Peyer's patch (tissue), 4 donors: ENCODE measurements at regions not wholly inside any gene's neighbourhood (a gene's known extent, or its start where the extent isn't known, plus 50 kb on each side); places are given as distances from the start of the nearest gene placed in this dataset.

Experiments used
- POLR2A ChIP-seq, 2 donors: fragments of 450-650 bp; IDR thresholded peaks; one replicate each; pipeline ENCODE4 v1.5.1; 2017; ENCODE audit warnings: antibody characterized with exemption in 2 of 2, mild to moderate bottlenecking in 2 of 2, moderate library complexity in 2 of 2
- TF ChIP-seq, protein P1 (sequence below), 6 experiments: fragments of 450-650 bp in 4 of 6; fragments of 200-600 bp in 2 of 6; sonication (generic) in 1 of 6; IDR thresholded peaks; one replicate each; pipeline ENCODE4 v1.5.1; 2017 to 2019; ENCODE audit warnings: antibody characterized with exemption in 6 of 6, mild to moderate bottlenecking in 3 of 6, moderate library complexity in 1 of 6

DNA sequence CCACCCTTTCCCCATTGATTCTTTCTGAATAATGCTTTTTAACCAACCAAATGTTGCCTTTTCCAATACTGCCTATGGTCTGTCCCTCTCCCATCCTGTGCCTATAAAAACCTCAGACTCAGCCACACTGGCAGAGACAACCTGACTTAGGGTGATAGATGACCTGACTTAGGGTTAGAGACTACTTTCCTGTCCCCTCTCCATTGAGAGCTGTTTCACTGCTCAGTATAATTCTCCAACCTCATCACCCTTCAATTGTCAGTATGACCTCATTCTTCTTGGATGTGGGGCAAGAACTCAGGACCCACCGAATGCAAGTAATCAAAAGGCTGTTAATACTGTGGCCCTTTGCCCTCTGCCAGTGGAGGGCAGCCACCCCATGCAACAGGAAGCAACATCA lies 182.3 kb upstream of the STK17B start:
- TF ChIP-seq, protein P1, sequence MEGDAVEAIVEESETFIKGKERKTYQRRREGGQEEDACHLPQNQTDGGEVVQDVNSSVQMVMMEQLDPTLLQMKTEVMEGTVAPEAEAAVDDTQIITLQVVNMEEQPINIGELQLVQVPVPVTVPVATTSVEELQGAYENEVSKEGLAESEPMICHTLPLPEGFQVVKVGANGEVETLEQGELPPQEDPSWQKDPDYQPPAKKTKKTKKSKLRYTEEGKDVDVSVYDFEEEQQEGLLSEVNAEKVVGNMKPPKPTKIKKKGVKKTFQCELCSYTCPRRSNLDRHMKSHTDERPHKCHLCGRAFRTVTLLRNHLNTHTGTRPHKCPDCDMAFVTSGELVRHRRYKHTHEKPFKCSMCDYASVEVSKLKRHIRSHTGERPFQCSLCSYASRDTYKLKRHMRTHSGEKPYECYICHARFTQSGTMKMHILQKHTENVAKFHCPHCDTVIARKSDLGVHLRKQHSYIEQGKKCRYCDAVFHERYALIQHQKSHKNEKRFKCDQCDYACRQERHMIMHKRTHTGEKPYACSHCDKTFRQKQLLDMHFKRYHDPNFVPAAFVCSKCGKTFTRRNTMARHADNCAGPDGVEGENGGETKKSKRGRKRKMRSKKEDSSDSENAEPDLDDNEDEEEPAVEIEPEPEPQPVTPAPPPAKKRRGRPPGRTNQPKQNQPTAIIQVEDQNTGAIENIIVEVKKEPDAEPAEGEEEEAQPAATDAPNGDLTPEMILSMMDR (IDR thresholded peaks at IDR 0.05): no peak
- no peak for TF ChIP-seq POLR2A (IDR thresholded peaks at IDR 0.05)
